ENCODE measurements at regions not wholly inside any gene's neighbourhood (a gene's known extent, or its start where the extent isn't known, plus 50 kb on each side); places are given as distances from the start of the nearest gene placed in this dataset.
"Not testable (repeated sequence)": the region's sequence is repeated elsewhere in the genome, so short reads cannot be mapped to it uniquely, and the experiment has no call there.

DNA sequence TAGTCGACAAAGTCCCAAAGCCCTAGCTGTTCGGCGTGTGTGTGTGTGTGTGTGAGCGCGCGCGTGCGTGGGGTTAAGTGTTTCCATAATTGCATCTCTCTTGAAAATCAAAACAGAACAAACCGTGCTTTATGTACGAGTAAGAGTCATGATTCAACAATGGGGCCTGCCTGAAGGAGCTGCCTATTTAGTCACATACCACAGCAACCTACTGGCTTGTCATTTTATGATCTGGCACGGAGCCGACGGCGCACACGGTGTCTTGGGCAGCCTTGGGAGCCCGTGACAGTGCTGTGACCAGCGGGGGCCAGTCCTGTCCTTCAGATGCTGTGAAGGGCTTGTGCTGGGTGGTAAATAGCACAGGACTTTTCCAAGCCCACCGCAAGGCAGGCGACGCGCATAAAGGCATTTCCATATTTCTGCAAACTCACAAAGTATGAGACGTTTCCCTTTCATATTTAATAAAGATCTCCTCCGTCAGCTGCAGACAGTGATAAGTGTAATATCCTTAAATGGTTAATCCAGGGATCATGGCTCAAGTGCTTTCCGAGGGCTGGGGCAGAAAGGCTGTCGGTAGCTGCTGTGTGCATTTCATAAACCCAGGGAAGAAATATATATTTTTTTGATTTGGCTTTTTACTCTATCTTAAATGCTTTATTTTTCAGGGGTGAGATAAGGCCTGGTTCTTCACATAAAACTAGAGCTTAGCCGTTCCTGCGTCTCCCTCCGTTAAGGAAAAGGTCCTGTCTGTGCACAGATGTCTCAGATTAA, 270.2 kb upstream of the IRX1 start:
- H3K4me1 ChIP-seq (ENCODE audit: insufficient read depth, low read length): no peaks in the 10 kb centered on the region
- H3K79me2 ChIP-seq (ENCODE audit: low read length): no peaks in the 10 kb centered on the region
- BruUV-seq (replicated peaks): no TSS peak
- no peak overlapping the region for H3K4me2 ChIP-seq (ENCODE audit: low read length)
- DNase-seq: no peak
- POLR2A ChIA-PET (ENCODE audit: unreplicated experiment): no interaction called here
- no peaks in the 10 kb centered on the region for H4K20me1 ChIP-seq (ENCODE audit: low read length)
- no peaks in the 10 kb centered on the region for H3K9me2 ChIP-seq (replicated peaks; ENCODE audit: low read length)
- CTCF ChIA-PET: no interaction called here
- TF ChIP-seq EZH2phosphoT487 (IDR thresholded peaks at IDR 0.05; ENCODE audit: borderline replicate concordance, low read length) (no peak), CTCF (conservative IDR thresholded peaks at IDR 0.05; ENCODE audit: low read depth, low read length) (no peak), EZH2 (IDR thresholded peaks at IDR 0.05; ENCODE audit: low read length, unreplicated experiment) (no peak)
- H3K27me3 ChIP-seq (ENCODE audit: low read length): no peaks in the 10 kb centered on the region
- no peaks in the 10 kb centered on the region for H3K36me3 ChIP-seq (ENCODE audit: low read depth, low read length)
- H3K9me3 ChIP-seq (ENCODE audit: low read length): peaks cover 20% of the 10 kb centered on the region; the same call in 1 of the 2 replicates
- no peak overlapping the region for H3K4me3 ChIP-seq (ENCODE audit: low read length)
- H3K27ac ChIP-seq (ENCODE audit: low read length): no peak overlapping the region
- ATAC-seq: no peak
- intact Hi-C loops (cut with micrococcal nuclease): no loop called here
- H3K9ac ChIP-seq (ENCODE audit: low read length): no peak overlapping the region
- no peak overlapping the region for H2AFZ ChIP-seq (ENCODE audit: low read length)
- H3F3A ChIP-seq (ENCODE audit: low read length, unreplicated experiment): no peaks in the 10 kb centered on the region

- H3K9me2 ChIP-seq (replicated peaks; ENCODE audit: low read length): no peaks in the 10 kb centered on the region
- H2AFZ ChIP-seq (ENCODE audit: low read length): no peak overlapping the region
- H3K27ac ChIP-seq (ENCODE audit: low read length): no peak overlapping the region
These were observed 271.1 kb upstream of the IRX1 start for GRCh38 chr5:3324421-3325101.

DNA sequence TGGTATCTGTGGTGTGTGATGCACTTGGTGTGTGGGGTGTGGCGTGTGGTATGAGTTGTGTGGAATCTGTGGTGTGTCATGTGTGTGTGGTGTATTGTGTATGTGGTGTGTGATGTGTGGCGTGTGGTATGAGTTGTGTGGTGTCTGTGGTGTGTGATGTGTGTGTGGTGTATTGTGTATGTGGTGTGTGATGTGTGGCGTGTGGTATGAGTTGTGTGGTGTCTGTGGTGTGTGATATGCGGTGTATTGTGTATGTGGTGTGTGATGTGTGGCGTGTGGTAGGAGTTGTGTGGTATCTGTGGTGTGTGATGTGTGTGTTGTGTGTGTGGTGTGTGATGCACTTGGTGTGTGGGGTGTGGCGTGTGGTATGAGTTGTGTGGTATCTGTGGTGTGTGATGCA, 271.7 kb upstream of the IRX1 start:
- intact Hi-C loops (cut with micrococcal nuclease); H3K4me1 ChIP-seq (ENCODE audit: insufficient read depth, low read length); H3K4me2 ChIP-seq (ENCODE audit: low read length); H3F3A ChIP-seq (ENCODE audit: low read length, unreplicated experiment); BruUV-seq (replicated peaks); H3K79me2 ChIP-seq (ENCODE audit: low read length); H3K9ac ChIP-seq (ENCODE audit: low read length); POLR2A ChIA-PET (ENCODE audit: unreplicated experiment); H3K27me3 ChIP-seq (ENCODE audit: low read length); CTCF ChIA-PET; ATAC-seq; H4K20me1 ChIP-seq (ENCODE audit: low read length); H3K27ac ChIP-seq (ENCODE audit: low read length); H3K9me2 ChIP-seq (replicated peaks; ENCODE audit: low read length); H3K36me3 ChIP-seq (ENCODE audit: low read depth, low read length); H3K4me3 ChIP-seq (ENCODE audit: low read length); DNase-seq; H2AFZ ChIP-seq (ENCODE audit: low read length): not testable (repeated sequence)
- peaks cover 20% of the 10 kb centered on the region; the same call in 1 of the 2 replicates for H3K9me3 ChIP-seq (ENCODE audit: low read length)

More at GRCh38 chr5:3324421-3325101, 271.1 kb upstream of the IRX1 start:
- Histone ChIP-seq H3K9ac (ENCODE audit: low read length) (no peak overlapping the region), H3K4me3 (ENCODE audit: low read length) (no peak overlapping the region), H4K20me1 (ENCODE audit: low read length) (no peaks in the 10 kb centered on the region), H3K9me3 (ENCODE audit: low read length) (peaks cover 20% of the 10 kb centered on the region; the same call in 1 of the 2 replicates), H3K4me1 (ENCODE audit: insufficient read depth, low read length) (no peaks in the 10 kb centered on the region), H3K27me3 (ENCODE audit: low read length) (no peaks in the 10 kb centered on the region), H3F3A (ENCODE audit: low read length, unreplicated experiment) (no peaks in the 10 kb centered on the region), H3K4me2 (ENCODE audit: low read length) (no peak overlapping the region), H3K36me3 (ENCODE audit: low read depth, low read length) (no peaks in the 10 kb centered on the region), H3K79me2 (ENCODE audit: low read length) (no peaks in the 10 kb centered on the region)
- DNase-seq (no peak), ATAC-seq (no peak)
- intact Hi-C loops (cut with micrococcal nuclease): no loop called here
- no TSS peak for BruUV-seq (replicated peaks)
- ChIA-PET CTCF (no interaction called here), POLR2A (ENCODE audit: unreplicated experiment) (no interaction called here)
- TF ChIP-seq EZH2phosphoT487 (IDR thresholded peaks at IDR 0.05; ENCODE audit: borderline replicate concordance, low read length) (no peak), CTCF (conservative IDR thresholded peaks at IDR 0.05; ENCODE audit: low read depth, low read length) (no peak), EZH2 (IDR thresholded peaks at IDR 0.05; ENCODE audit: low read length, unreplicated experiment) (no peak)
